ENCODE measurements at regions not wholly inside any gene's neighbourhood (a gene's known extent, or its start where the extent isn't known, plus 50 kb on each side); places are given as distances from the start of the nearest gene placed in this dataset.
"Not testable (repeated sequence)": the region's sequence is repeated elsewhere in the genome, so short reads cannot be mapped to it uniquely, and the experiment has no call there.

DNA sequence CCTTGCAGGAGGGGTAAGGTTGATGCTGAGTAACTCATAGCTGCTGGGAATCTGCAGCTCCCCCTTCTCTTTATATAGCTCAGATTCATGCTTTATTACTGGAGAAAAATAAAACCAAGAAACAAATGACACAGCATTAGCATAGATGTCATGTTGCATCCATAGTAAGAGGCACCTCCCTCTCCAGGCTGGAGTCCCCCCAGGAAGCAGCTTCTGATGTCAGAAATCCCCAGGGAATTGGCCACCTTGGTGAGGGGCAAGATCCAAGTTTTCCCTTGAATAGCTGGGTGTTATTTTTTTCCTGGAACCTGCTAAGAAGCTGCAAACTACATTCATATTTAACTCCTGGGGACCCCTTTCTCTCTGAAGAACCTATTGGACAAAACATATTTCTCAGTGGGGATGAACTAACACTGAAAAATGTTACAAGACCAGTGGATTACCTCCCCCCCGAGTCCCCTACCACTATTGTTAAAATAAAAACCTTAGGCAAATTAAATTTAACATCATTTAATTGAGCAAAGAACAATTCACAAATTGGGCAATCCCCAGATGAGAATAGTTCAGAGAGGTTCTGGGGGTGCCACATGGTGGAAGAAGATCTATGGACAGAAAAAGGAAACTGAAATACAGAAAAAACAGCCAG lies 163.7 kb upstream of the NAMPT start:
- no peak for DNase-seq

DNA sequence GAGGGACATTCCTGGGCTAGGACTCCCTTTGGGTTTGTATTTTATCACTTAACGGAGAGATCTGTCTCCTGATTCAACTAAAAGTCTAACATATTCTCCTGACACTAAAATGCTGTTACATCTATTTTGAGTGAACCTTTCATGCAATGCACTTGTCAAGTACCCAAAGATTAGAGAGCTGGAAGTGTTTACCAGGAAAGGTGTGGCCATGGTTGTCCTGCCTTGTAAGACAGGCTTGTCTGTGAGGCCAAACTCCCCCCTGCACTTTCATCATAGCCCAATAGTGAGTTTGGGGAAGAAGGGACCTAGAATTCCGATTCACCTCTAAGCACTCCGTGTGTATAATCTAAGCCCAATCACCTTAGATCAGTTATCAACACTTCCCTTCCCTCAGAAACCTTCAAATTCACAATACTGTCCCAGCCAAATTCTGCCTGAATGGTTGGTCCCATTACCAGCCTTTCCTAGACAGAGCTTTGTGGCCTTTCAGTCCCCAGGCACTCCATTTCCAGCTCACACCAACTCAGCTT lies 162.6 kb upstream of the NAMPT start:
- DNase-seq: no peak

DNA sequence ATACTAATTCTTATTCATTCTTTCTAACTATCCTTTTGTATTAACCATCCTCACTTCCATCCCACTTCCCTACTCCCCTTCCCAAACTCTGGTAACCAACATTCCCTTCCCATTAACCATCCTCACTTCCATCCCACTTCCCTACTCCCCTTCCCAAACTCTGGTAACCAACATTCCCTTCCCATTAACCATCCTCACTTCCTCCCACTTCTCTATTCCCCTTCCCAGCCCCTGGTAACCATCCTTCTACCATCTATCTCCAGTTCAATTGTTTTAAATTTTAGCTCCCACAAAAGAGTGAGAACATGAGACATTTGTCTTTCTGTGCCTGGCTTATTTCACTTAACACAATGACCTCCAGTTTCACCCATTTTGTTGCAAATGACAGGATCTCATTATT lies 160.6 kb upstream of the NAMPT start:
- not testable (repeated sequence) for DNase-seq

DNA sequence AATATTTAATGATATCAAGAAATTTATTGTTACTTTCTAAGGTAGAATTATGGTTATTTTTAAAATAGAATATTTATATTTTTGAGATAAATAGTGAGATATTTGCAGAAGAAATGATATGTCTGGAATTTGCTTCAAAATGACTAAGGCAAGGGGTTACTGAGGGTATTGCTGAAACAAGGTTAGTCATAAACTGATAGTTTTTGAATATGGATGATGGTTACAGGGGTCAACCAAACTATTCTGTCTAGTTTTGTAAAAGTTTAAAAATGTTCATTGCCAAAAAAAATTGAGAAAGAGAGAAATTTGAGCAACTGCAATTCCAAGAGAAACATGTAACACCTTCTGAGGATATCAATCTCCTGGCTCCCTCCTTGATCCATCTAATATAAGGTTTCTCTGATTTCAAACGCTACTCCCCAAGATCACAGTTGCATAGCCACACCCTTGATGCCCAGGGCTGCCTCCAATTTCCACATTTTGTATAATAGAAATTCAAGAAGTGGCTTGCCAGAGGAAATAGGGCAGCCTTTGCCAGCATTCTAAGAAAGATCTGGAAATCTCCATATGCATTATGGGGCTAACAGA lies 159.4 kb upstream of the NAMPT start:
- DNase-seq: no peak

DNA sequence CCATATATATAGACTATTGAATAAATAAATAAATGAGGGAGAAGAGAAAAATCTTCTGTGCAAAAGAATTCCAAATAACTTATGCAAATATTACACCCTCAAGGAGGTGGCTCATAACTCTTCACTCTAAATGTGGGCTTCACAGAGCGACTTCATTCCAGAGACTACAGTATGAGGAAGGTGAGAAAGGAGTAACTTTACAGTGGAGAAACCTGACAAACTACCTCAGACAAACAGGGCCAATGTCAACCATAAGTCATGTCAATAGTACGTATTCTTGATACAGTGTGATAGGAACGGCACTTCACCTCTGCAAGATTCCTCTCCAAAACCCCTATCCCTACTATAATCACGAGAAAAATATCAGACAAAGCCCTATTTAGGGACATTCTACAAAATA lies 158.4 kb upstream of the NAMPT start:
- DNase-seq: no peak

DNA sequence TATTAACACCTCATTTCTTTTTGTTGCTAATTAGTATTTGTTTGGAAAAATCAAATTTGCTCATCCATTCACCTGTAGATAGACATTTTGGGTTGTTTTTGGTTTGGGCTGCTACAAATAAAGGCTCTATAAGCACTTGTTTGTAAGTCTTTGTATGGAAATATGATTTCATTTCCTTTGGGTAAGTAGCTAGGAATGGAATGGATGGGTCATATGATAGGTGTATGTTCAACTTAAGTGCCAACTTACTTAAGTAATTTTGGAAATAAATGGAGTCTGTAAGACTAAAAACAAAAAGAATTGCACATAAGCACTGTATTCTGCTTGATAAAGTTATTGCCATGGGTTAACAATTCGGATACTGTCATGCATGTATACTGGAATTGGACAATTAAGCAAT lies 157.7 kb upstream of the NAMPT start:
- DNase-seq: no peak

DNA sequence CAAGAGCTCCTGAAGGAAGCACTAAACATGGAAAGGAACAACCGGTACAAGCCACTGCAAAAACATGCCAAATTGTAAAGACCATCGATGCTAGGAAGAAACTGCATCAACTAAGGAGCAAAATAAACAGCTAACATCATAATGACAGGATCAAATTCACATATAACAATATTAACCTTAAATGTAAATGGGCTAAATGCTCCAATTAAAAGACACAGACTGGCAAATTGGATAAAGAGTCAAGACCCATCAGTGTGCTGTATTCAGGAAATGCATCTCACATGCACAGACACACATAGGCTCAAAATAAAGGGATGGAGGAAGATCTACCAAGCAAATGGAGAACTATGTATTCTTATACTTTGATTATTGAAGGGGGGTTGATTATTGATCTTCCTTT lies 156.6 kb upstream of the NAMPT start:
- DNase-seq: not testable (repeated sequence)

DNA sequence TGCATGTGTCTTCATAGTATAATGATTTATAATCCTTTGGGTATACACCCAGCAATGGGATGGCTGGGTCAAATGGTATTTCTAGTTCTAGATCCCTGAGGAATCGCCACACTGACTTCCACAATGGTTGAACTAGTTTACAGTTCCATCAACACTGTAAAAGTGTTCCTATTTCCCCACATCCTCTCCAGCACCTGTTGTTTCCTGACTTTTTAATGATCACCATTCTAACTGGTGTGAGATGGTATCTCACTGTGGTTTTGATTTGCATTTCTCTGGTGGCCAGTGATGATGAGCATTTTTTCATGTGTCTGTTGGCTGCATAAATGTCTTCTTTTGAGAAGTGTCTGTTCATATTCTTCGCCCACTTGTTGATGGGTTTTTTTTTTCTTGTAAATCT lies 152.2 kb upstream of the NAMPT start:
- DNase-seq: not testable (repeated sequence)

DNA sequence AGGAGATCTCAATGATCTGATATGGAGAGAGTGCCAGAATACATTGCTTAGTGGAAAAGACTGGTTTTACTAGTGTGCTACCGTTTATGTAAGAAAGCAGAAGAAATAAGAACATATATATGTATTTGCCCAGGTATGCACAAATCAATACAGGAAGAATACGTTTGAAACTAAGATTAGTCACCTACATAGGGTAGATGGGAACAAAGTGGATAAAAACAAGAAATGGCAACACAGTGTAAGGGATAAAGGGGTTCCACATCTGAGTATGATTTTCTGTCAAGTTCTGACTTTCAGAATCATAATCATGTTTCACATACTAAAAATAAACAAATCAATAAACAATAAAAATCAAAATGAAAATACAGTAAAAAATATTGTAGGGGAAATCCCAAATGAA lies 148.6 kb upstream of the NAMPT start:
- no peak for DNase-seq

DNA sequence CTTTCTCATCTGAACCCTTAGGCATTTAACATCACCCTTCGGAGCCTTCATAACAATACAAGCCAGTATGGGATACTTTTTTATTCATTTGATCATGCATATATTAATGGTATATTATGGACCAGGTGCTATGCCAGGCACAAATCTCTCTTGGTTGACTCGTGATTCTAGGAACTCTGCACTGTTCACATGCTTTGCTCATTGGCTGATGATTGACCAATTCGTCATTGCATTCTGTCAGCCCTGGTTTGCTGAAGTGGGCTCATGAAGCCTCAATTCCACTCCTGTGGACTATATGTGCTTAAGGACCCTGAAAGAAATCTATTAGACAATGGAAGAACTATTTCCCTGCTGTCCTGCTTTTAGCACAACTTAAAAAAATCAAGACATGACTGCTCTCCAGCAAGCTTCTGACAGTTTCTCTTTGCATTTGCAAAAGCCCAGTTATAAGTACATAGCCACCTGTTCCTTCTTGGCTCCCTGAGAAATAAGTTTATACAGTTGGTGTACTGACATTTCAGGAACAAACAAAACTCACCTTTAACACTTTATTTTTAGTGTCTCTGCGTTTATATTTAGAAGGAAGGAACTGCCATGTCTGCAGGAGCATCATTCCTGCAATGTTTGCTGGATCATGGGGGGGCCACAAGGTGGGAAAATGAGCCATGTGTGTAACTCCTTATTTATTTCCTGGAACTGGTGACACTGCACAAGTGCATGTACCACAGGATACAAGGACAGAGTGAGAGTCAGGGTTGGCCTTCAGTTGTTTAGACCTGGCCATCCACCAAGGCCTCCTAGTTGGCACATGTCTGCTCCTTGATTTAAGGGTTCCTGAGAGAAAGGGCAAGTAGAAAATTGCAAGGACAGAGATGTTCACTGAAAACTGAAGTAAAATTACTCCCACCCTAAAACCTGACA lies 146.0 kb upstream of the NAMPT start:
- DNase-seq: no peak

DNA sequence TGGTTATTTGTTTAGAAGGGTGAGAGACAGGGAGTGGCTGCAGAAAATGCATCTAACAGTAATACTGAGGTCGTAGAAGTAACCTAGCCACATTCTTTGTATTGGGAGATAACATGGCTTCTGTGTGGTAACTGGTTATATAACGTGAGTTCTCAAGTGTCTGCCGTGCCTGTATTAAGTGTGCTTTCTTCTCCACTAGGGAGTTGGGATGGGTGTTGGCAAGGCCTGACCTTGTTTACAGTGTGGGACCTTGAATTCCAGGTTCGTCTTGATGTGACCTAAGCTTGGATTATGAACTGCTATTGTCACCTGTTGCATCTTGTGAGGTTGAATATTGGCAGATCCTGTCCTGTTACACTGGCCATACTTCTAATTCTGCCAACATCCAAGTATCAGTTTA lies 145.3 kb upstream of the NAMPT start:
- DNase-seq: no peak

DNA sequence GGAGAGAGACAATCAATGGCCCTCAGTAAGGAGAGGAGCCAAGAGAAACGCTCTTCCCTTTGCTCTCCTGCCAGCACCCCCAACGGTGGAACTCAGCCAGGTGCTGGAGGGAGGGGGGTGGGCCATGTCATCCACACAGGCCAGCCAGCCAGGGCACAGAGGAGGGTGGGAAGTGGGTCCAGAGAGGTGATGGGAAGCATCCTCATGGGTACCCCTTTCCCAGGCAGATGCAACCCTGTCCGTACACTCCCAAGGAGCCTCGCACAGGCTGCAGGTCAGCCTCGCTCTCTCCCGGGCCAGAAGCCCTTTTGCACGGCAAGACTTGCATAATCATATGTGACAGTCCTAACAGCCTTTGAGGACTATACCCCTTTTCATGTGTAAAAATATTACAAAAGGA lies 142.0 kb upstream of the NAMPT start:
- no peak for DNase-seq

DNA sequence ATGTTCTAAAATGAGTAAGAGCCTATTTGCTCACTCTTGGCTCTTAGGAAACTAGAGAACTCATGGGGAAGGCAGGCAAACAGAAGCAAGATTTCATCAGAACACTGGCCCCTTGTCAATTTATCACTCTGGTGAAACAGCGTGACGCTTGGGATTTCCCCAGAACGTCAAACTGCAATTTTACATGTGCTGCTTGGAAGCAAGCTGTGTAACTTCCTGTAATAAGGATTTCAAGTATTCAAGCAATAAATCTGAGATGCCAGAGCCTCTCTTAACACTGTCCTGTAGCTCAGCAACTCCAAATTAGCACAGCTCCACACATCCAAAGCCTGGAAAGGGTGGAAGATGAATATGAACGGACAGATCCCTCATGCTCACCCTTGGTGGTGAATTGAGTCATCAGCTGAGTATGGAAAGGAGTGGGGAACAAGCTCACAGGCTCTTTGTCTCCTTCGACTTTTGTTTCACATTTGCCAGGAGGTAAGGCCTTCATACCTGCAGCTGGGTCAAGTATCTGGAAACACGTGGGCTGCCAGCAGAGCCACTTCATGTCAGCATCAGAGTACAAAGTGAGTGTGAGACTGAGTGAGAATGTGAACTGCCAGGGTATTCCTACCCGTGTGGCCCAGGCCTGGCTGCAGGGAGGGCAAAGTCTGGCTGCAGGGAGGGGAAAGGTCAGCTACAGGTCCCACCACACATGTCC lies 140.4 kb upstream of the NAMPT start:
- peak; percentile 19 for DNase-seq

DNA sequence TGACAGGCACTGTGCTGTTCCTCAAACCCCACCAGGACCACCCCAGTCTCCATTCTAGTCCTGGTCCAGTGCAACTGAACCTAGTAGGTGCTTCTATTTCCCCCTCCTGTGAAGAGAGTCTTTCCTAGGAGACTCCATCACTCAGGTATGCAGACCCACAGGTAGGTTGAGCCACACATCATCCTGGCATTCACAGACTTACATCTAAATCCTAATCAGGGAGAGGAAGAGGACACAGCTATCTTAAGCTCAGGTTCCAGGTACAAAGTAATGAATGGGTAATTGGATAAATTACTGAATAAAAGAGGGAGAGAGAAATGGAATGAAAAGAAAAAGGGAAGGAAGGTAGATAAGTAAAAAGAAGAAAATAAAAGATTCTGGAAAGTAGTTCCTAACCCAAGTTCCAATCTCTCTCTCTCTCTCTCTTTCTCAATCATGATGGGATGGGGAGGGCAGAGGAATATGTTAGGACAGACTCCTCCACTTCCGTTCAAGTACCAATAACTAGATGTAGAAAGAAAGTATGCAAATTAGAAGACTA lies 139.8 kb upstream of the NAMPT start:
- no peak for DNase-seq

DNA sequence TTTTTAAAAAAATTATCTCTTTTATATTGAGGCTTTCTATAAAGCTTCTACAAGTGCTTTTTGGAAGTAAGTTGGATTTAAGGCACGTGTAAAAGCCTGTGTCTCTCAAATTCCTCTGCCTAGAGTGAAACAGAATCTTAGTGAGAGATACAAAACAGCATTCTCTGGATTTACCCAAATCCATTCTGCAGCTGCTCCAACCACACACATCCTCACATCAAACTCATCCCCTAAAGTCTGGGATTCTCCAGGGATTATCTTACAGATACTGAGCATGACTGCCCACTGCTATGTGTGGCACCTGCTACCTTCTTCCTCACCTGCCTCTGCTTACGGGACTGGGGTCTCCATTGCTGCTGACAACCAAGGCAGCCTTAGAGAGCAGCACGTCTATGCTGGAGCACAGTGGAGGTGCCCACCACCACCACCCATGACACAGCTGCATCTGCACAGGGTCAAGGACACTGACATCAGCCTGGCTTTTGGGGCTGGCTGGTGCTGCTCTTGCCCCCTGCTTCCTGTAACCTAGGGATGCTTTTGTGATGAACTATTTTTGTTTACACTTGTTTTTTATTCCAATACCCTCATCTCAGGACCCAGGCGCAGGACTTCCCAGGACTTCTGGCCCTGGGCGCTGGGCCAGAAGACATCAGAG lies 139.2 kb upstream of the NAMPT start:
- no peak for DNase-seq

DNA sequence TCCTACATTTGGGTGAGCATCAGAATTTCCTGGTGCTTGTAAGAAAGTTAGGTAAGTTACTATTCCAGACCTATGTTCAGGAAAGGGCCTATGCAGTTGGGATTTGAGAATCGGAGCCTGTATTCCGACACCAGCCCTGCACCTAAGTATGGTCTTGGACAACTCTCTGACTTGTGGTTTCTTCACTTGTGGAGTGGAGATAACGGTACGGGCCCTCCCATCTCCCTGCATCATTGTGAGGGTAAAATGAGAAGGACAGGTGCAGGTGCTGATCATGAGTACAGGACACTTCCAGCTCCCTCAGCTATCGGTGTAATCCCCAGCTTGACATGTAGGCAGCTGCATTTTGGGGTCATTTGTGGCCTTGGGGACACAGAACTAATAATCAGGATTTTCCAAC lies 138.3 kb upstream of the NAMPT start:
- DNase-seq: no peak

DNA sequence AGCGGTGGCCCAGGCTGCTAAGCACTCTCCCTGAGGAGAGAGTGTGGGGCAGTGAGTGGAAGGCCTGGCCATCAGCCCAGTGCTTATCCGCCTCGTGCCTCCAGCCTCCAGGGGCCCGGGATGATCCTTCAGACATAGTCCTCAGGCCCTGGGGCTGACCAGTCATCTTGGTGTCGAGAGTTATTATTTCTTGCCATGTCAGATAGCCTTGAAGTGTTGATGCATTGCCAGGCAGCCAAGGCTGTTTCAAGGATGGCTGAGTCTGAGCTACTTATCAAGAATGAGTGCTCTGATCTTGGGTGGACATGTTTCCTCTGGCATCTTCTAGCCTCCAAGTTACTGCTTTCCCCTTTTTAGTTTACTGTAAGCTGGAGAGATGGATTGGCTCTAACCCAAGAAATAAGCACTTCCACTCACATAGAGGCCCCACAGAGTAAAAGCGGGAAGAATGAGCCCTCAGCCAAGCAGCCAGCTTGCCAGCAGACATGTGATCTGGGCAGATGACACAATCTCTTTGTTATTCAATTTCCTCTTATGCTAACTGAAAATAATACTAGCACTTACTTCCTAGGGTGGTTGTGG lies 136.5 kb upstream of the NAMPT start:
- no peak for DNase-seq

DNA sequence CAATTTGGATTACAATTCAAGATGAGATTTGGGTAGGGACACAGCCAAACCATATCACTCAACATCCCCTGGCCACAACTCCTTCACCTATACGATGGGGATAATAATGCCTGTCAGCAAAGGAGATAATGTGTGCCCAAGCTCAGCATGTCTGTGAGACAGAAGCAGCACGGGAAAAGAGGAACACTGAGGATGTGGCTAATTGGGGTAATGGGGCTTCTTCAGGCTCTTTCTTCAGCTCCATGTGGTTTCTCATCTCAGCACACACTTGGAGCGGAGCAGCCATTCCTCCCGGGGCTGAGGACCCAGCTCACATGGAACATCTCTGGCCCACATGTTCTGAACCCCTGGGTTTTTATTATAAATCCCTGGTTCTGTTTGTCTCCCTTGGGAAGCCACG lies 136.0 kb upstream of the NAMPT start:
- DNase-seq: no peak

DNA sequence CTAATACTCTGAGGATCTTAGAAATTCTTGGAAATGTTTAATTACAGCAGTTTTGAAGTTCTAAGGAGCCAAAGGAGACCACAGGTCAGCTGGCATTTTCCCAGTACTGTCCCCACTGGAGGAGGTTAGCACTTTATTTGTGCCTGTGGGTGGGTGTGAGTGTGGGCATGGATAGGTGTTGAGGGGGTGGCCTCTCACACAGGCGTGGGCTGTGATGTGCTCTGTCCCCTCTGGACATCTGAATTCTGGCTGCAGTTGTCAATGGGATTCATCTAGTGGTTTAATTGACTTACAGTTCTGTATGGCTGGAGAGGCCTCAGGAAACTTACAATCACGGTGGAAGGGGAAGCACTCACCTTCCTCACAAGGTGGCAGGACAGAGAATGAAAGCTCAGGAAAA lies 135.4 kb upstream of the NAMPT start:
- no peak for DNase-seq

DNA sequence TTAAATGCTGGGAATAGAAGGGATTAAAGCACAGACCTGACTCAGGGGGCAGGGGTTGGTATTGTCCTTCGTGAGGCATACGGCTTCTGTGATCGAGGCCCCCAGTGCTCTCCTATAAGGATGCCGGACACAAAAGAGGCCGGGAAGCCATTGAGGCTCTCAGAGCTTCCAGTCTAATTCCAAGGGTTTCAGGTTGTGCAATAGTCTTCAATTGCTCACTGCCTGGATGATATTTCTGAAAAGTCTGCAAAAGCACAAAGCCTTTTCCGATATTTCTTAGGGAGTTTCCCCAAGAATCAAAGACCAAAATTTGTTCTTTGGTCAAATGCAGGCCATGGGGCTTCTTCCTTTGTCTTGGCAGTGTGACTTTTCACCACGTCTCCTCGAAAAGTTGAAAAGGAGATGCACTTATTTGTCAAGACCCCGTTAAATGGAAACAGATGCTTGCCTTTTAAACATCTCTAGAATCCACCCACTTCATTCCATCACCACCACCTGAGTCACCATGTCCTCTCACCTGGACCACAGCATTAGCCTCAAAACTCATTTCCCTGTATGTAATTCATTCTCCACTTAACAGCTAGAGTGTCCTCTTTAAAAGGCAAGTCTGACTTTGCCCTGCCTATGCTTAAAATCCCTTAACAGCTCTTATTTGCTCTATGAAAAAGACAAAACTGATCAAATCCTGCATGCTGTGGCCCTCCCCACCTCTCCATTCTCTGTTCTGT lies 134.8 kb upstream of the NAMPT start:
- no peak for DNase-seq

DNA sequence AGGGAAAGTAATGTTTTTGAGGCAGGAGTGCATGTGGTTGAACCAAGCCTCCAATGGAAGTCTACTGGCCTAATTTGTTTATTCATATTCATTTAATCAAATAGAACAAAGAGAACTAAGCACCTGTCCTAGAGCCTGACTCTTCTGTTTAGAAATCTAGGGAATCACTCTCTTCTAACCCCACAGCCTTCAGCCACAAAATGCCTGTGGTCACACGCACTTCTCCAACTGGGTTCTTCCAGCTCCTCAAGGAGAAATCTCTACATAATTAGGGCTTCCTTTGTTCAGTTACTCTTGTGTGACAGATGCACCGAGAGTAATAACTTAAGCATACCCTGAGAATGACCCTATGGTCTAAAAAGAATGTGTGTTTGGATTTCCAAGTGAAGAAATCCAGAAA lies 133.7 kb upstream of the NAMPT start:
- DNase-seq: no peak

Measured in RPMI8226 (cell line).